ENCODE measurements at regions not wholly inside any gene's neighbourhood (a gene's known extent, or its start where the extent isn't known, plus 50 kb on each side); places are given as distances from the start of the nearest gene placed in this dataset.

DNA sequence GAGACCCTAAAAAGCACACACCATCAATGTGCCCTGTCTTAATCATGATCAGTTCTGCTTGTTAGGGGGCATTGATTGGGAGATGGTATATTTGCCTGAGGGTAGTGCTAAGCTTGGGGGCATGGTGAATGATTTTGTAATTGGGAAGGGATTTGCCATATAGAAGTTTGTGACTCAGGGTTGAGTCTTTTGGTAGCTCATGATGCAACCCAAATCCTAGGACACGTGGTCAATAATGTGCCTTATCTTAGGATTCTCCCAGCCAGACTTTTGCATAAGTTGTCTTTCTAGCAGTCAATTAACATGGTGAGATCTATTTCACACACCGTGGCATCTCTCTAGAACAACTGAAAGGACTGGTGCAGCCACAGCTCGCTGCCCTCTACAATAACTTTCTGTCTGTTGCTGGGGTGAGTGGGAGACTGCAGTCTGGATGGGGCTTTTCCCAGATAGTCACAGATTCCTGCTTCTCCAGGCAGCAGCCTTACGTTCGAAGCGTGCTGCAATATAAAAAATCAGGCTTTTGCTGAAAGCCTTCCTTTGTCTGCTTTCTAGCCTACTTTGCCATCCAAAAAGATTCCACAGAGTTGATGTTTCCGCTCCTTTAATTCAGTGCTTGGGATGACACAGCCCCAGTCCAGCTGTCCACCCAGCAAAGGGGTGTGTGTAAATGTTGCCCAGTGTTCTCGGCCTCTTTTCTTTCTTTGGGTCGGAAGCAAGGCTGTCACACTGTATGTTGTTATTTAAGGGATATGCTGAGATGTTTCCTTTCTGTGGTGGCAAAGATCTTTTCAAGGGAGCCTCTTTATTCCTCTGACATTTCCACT, 58.9 kb downstream of the ID4 start:
- CTCF ChIA-PET (ENCODE audit: partially characterized antibody), result interaction anchor here (0.7 to 1.2 kb wide), 2 partner anchors 9 to 44 kb away, joined by 3 read pairs; no protein-coding TSS in a partner anchor
- POLR2A ChIA-PET (ENCODE audit: partially characterized antibody), result no interaction called here
- TF ChIP-seq CBX5 (IDR thresholded peaks at IDR 0.05; ENCODE audit: low read depth, low read length), result no peak

More for the DNA sequence above, 58.9 kb downstream of the ID4 start:
- Histone ChIP-seq H2BK20ac (ENCODE audit: low read length) (no peak overlapping the region), H3K14ac (ENCODE audit: insufficient read length) (no peak overlapping the region), H3K4me3 (ENCODE audit: extremely low read depth in 1 of 4, insufficient read depth in 2 of 4, low read depth in 3 of 4, low read length in 4 of 4) (no peak overlapping the region), H2BK15ac (ENCODE audit: low read length) (no peak overlapping the region), H2AFZ (ENCODE audit: low read length) (no peak overlapping the region), H3K56ac (replicated peaks; ENCODE audit: insufficient read length, low read depth, low read length) (no peak overlapping the region), H3K4me2 (ENCODE audit: insufficient read depth in 1 of 2, low read depth in 2 of 2, low read length in 2 of 2) (no peak overlapping the region), H3K4me1 (replicated peaks in 1 of 4; ENCODE audit: control insufficient read depth in 3 of 4, insufficient read depth in 4 of 4, low read length in 3 of 4) (no peaks in the 10 kb centered on the region), H3K27ac (ENCODE audit: low read depth, low read length) (no peak overlapping the region), H4K20me1 (replicated peaks in 1 of 2; ENCODE audit: control insufficient read depth in 1 of 2, insufficient read depth in 2 of 2, low read length in 2 of 2) (no peaks in the 10 kb centered on the region), H3K9me3 (ENCODE audit: insufficient read depth in 2 of 2, low read depth in 1 of 2, low read length in 1 of 2) (no peaks in the 10 kb centered on the region), H3K4ac (replicated peaks; ENCODE audit: insufficient read length, low read depth, low read length) (no peak overlapping the region), H3K36me3 (ENCODE audit: control insufficient read depth in 2 of 4, insufficient read depth in 4 of 4, low read length in 3 of 4) (no peaks in the 10 kb centered on the region), H4K91ac (replicated peaks; ENCODE audit: insufficient read length, low read length) (no peak overlapping the region), H3K79me1 (ENCODE audit: low read depth, low read length) (no peaks in the 10 kb centered on the region), H3K18ac (ENCODE audit: extremely low read depth, low read length) (no peak overlapping the region), H2AK5ac (ENCODE audit: low read depth, low read length) (no peak overlapping the region), H3K79me2 (ENCODE audit: control insufficient read depth in 1 of 2, insufficient read depth in 2 of 2, low read length in 2 of 2) (no peaks in the 10 kb centered on the region), H2BK12ac (ENCODE audit: low read depth, low read length) (no peak overlapping the region), H2BK120ac (replicated peaks; ENCODE audit: low read depth, low read length) (no peak overlapping the region), H4K8ac (ENCODE audit: extremely low read depth, insufficient read depth, low read length) (no peak overlapping the region), H3K9ac (replicated peaks in 1 of 4; ENCODE audit: extremely low read depth in 1 of 4, low read depth in 3 of 4, low read length in 3 of 4) (no peak overlapping the region), H3K27me3 (replicated peaks in 1 of 4; ENCODE audit: control insufficient read depth in 3 of 4, extremely low read depth in 1 of 4, insufficient read depth in 3 of 4, low read length in 3 of 4) (no peaks in the 10 kb centered on the region; a peak in 1 of 7 replicates), H2BK5ac (ENCODE audit: low read depth, low read length) (no peak overlapping the region), H3K23me2 (ENCODE audit: low read depth, low read length) (no peaks in the 10 kb centered on the region), H4K5ac (ENCODE audit: insufficient read length, low read depth, low read length) (no peak overlapping the region), H3K23ac (ENCODE audit: insufficient read length) (no peak overlapping the region)
- no peak for DNase-seq (ENCODE audit: low read depth in 1 of 2, low spot score in 2 of 2)
- FAIRE-seq, result no peak
- 91% methylated on average over 9 of the region's 9 CpGs; no CpG with 5 or more reads in 1 of the 2 experiments for WGBS, 2 experiments (ENCODE audit: extremely low coverage in 1 of 2, insufficient coverage in 1 of 2, insufficient read length in 1 of 2, insufficient replicate concordance in 2 of 2, low coverage in 1 of 2, low lambda C conversion rate in 2 of 2, missing lambda C conversion rate in 1 of 2)

All from H1 (cell line).